Thyroid gland (tissue), 4 donors: ENCODE measurements at regions not wholly inside any gene's neighbourhood (a gene's known extent, or its start where the extent isn't known, plus 50 kb on each side); places are given as distances from the start of the nearest gene placed in this dataset.

Experiments
- POLR2A ChIP-seq, 2 donors: fragments of 450-650 bp; IDR thresholded peaks; one replicate each; pipeline ENCODE4 v1.6.1; 2017; ENCODE audit warnings: antibody characterized with exemption in 2 of 2, mild to moderate bottlenecking in 2 of 2, moderate library complexity in 1 of 2
- TF ChIP-seq, protein P1 (sequence below), 6 experiments: fragments of 200-600 bp in 3 of 6; fragments of 450-650 bp in 3 of 6; sonication (generic) in 3 of 6; IDR thresholded peaks; one replicate each; pipeline ENCODE4 v1.5.1; 2016 to 2019; ENCODE audit warnings: antibody characterized with exemption in 6 of 6, mild to moderate bottlenecking in 2 of 6, inconsistent platforms in 1 of 6, moderate library complexity in 1 of 6

DNA sequence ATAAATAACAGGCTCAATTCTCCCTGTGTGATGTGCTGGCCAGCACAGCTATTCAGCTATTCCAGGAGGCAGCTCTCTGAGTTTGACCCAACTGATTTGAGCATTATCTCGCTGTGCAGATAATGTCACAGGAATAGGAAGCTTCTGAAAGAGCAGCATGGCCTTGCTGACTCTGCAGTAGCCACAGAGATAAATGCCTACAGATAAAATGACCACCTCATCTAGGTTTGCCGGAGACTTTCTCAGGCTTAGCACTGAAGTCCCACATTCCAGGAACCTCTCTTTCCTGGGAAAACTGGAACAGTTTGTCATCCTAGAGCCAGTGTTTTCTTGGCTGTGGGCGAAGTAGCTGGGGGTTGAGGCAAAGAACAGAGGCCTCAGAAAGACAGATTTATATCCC is 98.9 kb downstream of the MRPL39 start:
- TF ChIP-seq, protein P1, sequence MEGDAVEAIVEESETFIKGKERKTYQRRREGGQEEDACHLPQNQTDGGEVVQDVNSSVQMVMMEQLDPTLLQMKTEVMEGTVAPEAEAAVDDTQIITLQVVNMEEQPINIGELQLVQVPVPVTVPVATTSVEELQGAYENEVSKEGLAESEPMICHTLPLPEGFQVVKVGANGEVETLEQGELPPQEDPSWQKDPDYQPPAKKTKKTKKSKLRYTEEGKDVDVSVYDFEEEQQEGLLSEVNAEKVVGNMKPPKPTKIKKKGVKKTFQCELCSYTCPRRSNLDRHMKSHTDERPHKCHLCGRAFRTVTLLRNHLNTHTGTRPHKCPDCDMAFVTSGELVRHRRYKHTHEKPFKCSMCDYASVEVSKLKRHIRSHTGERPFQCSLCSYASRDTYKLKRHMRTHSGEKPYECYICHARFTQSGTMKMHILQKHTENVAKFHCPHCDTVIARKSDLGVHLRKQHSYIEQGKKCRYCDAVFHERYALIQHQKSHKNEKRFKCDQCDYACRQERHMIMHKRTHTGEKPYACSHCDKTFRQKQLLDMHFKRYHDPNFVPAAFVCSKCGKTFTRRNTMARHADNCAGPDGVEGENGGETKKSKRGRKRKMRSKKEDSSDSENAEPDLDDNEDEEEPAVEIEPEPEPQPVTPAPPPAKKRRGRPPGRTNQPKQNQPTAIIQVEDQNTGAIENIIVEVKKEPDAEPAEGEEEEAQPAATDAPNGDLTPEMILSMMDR (IDR thresholded peaks at IDR 0.05): no peak
- TF ChIP-seq POLR2A (IDR thresholded peaks at IDR 0.05): no peak
